ENCODE measurements at regions not wholly inside any gene's neighbourhood (a gene's known extent, or its start where the extent isn't known, plus 50 kb on each side); places are given as distances from the start of the nearest gene placed in this dataset.
"Not testable (repeated sequence)": the region's sequence is repeated elsewhere in the genome, so short reads cannot be mapped to it uniquely, and the experiment has no call there.

- TF ChIP-seq, protein P1, sequence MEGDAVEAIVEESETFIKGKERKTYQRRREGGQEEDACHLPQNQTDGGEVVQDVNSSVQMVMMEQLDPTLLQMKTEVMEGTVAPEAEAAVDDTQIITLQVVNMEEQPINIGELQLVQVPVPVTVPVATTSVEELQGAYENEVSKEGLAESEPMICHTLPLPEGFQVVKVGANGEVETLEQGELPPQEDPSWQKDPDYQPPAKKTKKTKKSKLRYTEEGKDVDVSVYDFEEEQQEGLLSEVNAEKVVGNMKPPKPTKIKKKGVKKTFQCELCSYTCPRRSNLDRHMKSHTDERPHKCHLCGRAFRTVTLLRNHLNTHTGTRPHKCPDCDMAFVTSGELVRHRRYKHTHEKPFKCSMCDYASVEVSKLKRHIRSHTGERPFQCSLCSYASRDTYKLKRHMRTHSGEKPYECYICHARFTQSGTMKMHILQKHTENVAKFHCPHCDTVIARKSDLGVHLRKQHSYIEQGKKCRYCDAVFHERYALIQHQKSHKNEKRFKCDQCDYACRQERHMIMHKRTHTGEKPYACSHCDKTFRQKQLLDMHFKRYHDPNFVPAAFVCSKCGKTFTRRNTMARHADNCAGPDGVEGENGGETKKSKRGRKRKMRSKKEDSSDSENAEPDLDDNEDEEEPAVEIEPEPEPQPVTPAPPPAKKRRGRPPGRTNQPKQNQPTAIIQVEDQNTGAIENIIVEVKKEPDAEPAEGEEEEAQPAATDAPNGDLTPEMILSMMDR (IDR thresholded peaks at IDR 0.05; ENCODE audit: extremely low read depth, missing control alignments): no peak
- no peak for DNase-seq (ENCODE audit: low spot score)
Measured at GRCh38 chr3:106985721-106986120, 391.5 kb upstream of the CCDC54 start.

DNA sequence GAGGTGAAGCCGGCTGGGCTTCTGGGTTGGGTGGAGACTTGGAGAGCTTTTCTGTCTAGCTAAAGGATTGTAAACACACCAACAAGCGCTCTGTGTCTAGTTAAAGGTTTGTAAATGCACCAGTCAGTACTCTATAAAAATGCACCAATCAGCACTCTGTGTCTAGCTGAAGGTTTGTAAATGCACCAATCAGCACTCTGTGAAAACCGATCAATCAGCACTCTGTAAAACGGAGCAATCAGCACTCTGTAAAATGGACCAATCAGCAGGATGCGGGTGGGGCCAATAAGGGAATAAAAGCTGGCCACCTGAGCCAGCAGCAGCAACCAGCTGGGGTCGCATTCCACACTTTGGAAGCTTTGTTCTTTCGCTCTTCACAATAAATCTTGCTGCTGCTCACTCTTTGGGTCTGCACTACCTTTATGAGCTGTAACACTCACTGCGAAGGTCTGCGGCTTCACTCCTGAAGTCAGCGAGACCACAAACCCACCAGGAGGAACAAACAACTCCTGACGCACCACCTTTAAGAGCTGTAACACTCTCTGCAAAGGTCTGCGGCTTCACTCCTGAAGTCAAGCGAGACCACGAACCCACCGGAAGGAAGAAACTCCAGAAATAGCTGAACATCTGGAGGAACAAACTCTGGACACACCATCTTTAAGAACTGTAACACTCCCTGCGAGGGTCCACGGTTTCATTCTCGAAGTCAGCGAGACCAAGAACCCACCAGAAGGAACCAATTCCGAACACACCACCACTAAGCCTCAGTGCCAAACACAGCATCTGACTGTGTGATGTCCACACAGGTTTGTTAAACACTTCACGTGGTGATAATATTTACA lies 378.2 kb upstream of the CCDC54 start:
- DNase-seq (ENCODE audit: low spot score): not testable (repeated sequence)

DNA sequence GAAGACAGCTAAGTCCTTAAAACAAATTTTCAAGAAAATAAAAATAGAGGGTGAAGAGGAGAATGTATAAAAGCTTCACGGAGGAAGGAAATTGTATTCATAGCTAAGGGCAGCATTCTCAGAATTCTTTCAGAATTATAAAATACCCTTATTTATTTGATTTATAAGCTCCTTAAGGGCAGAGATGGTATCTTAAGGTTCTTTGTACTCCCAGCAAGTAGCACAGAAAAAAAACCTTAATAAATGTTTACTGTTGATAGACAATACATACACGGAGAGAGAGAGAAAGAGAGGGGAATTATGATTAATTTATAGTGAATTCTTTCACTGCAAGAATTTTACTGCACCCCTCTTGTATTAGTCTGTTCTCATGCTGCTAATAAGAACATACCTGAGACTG lies 375.6 kb upstream of the CCDC54 start:
- DNase-seq (ENCODE audit: low spot score): no peak
- TF ChIP-seq, protein P1 (IDR thresholded peaks at IDR 0.05; ENCODE audit: extremely low read depth, missing control alignments): no peak

GRCh38 chr3:107005352-107005751 lies 371.9 kb upstream of the CCDC54 start:
- DNase-seq (ENCODE audit: low spot score): not testable (repeated sequence)

DNA sequence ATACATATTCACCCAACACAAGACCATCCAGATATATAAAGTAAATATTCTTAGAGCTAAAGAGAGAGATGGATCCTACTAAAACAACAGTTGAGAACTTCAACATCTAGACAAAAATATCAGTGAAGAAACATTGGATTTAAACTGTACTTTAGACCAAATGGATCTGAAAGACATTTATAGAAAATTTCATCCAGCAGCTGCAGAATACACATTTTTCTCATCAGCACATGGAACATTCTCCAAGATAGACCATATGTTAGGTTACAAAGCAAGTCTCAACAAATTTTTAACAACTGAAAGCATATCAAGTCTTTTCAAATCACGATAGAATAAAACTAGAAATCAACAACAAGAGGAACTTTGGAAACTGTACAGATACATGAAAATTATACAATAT lies 369.0 kb upstream of the CCDC54 start:
- TF ChIP-seq, protein P1 (IDR thresholded peaks at IDR 0.05; ENCODE audit: extremely low read depth, missing control alignments): no peak
- no peak for DNase-seq (ENCODE audit: low spot score)

DNA sequence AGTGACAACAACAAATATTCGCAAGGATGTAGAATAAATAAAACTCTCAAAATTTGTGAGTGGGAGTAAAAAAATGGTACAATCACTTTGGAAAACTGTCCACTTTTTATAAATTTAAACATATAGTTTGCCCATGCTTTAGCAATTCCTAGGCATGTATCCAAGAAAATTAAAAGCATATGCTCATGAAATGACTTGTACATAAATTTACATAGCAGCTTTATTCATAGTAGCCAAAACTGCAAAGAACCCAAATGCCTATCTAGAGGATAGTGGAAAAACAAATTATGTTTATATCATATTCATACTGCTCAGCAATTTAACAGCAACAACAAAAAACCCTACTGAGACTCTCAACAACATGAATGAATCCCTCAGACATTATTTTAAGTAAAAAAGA lies 363.6 kb upstream of the CCDC54 start:
- TF ChIP-seq, protein P1 (IDR thresholded peaks at IDR 0.05; ENCODE audit: extremely low read depth, missing control alignments): no peak
- DNase-seq (ENCODE audit: low spot score): no peak

- TF ChIP-seq, protein P1 (IDR thresholded peaks at IDR 0.05; ENCODE audit: extremely low read depth, missing control alignments): no peak
- no peak for DNase-seq (ENCODE audit: low spot score)
Measured at GRCh38 chr3:107024551-107025026, 352.6 kb upstream of the CCDC54 start.

GRCh38 chr3:107025961-107026360 lies 351.3 kb upstream of the CCDC54 start:
- TF ChIP-seq, protein P1 (IDR thresholded peaks at IDR 0.05; ENCODE audit: extremely low read depth, missing control alignments): no peak

More at GRCh38 chr3:107025961-107026360, 351.3 kb upstream of the CCDC54 start:
- DNase-seq (ENCODE audit: low spot score): no peak

Measured in GM20000 (cell line).